SK-N-SH (cell line): ENCODE measurements at regions not wholly inside any gene's neighbourhood (a gene's known extent, or its start where the extent isn't known, plus 50 kb on each side); places are given as distances from the start of the nearest gene placed in this dataset.

ENCODE experiments used
- CTCF ChIA-PET: fragments of 300-600, 350-600 bp; formaldehyde crosslinking; extraction: SDS; loops from one replicate; lab custom pipeline; 2021; lab: Yijun Ruan, JAX
- POLR2A ChIA-PET: fragments of 350-600 bp; sonication (Branson Sonifier 250); formaldehyde crosslinking; extraction: SDS; loops from one replicate; lab custom pipeline; 2020; ENCODE audit warnings: antibody characterized with exemption, inconsistent platforms; lab: Yijun Ruan, JAX
- DNase-seq: peaks from one replicate; pipeline ENCODE4 v3.0.0; 2012
- H2AFZ ChIP-seq: fragments of 200-600 bp; sonication (generic); 2 replicates; pipeline ENCODE4 v1.8.1; 2016; ENCODE audit warnings: antibody characterized with exemption, mild to moderate bottlenecking, low read depth
- H3F3A ChIP-seq: fragments of 200-600 bp; sonication (generic); replicated peaks from 2 replicates; pipeline ENCODE3; 2016; ENCODE audit warnings: antibody characterized with exemption, mild to moderate bottlenecking; ENCODE audit not compliant: insufficient read depth
- H3K27ac ChIP-seq, 2 experiments: fragments of 200-500 bp in 1 of 2; fragments of 200-600 bp in 1 of 2; sonication (Bioruptor generic) in 1 of 2; sonication (generic), shearing (Covaris generic) in 1 of 2; 2 replicates each; pipeline versions ENCODE4 v1.5.1 to v1.6.1; 2014 to 2016; ENCODE audit warnings: low read depth in 2 of 2, inconsistent platforms in 1 of 2, low read length in 1 of 2, mild to moderate bottlenecking in 1 of 2, mixed read lengths in 1 of 2
- H3K27me3 ChIP-seq: fragments of 200-600 bp; sonication (generic), shearing (Covaris generic); 2 replicates; pipeline ENCODE4 v1.6.1; 2016; ENCODE audit warnings: mixed run types; ENCODE audit not compliant: insufficient read depth
- H3K36me3 ChIP-seq, 2 experiments: fragments of 200-500 bp in 1 of 2; fragments of 200-600 bp in 1 of 2; sonication (Bioruptor generic) in 1 of 2; sonication (generic) in 1 of 2; replicated peaks in 1 of 2; 2 replicates each; pipeline versions ENCODE3 to v1.5.1; 2014 to 2016; ENCODE audit warnings: low read length in 1 of 2, mild to moderate bottlenecking in 1 of 2; ENCODE audit not compliant: insufficient read depth in 2 of 2, control insufficient read depth in 1 of 2
- H3K4me1 ChIP-seq, 2 experiments: fragments of 200-500 bp in 1 of 2; fragments of 200-600 bp in 1 of 2; sonication (Bioruptor generic) in 1 of 2; sonication (generic), shearing (Covaris generic) in 1 of 2; 2 replicates each; pipeline versions ENCODE4 v1.5.1 to v1.6.1; 2014 to 2016; ENCODE audit warnings: low read depth in 1 of 2, low read length in 1 of 2, mixed run types in 1 of 2; ENCODE audit not compliant: insufficient read depth in 2 of 2, control insufficient read depth in 1 of 2
- H3K4me2 ChIP-seq: fragments of 200-600 bp; sonication (generic), shearing (Covaris generic); 2 replicates; pipeline ENCODE4 v1.6.1; 2017; ENCODE audit warnings: mixed run types
- H3K4me3 ChIP-seq, 2 experiments: fragments of 200-500 bp in 1 of 2; fragments of 200-600 bp in 1 of 2; sonication (Bioruptor generic) in 1 of 2; sonication (generic), shearing (Covaris generic) in 1 of 2; 2 replicates each; pipeline versions ENCODE4 v1.5.1 to v1.8.1; 2014 to 2016; ENCODE audit warnings: low read depth in 2 of 2, inconsistent platforms in 1 of 2, low read length in 1 of 2, mild to moderate bottlenecking in 1 of 2, mixed read lengths in 1 of 2, moderate library complexity in 1 of 2
- H3K79me2 ChIP-seq: fragments of 200-600 bp; sonication (generic); 2 replicates; pipeline ENCODE4 v1.8.1; 2017; ENCODE audit warnings: mild to moderate bottlenecking; ENCODE audit not compliant: insufficient read depth
- H3K9ac ChIP-seq: fragments of 200-600 bp; sonication (generic); 2 replicates; pipeline ENCODE4 v1.6.1; 2017; ENCODE audit warnings: mixed run types
- H3K9me2 ChIP-seq: fragments of 200-600 bp; sonication (generic); 2 replicates; pipeline ENCODE4 v1.6.1; 2017; ENCODE audit warnings: mixed run types
- H3K9me3 ChIP-seq: fragments of 200-600 bp; sonication (generic); 2 replicates; pipeline ENCODE4 v1.6.1; 2017; ENCODE audit warnings: mixed run types, mild to moderate bottlenecking, moderate library complexity
- H4K20me1 ChIP-seq: fragments of 200-600 bp; sonication (generic); 2 replicates; pipeline ENCODE4 v1.6.1; 2017; ENCODE audit warnings: mild to moderate bottlenecking, mixed run types; ENCODE audit not compliant: insufficient read depth
- EP300 ChIP-seq, 2 experiments: IDR thresholded peaks; 2 replicates each; pipeline versions ENCODE4 v1.4.0 to v1.6.1; 2012; ENCODE audit warnings: borderline replicate concordance in 1 of 2, low read depth in 1 of 2, low read length in 1 of 2
- EZH2phosphoT487 ChIP-seq: fragments of 200-600 bp; sonication (generic); IDR thresholded peaks from 2 replicates; pipeline ENCODE4 v1.6.1; 2017; ENCODE audit warnings: low read depth, mixed run types, mild to moderate bottlenecking, antibody characterized with exemption, moderate library complexity, borderline replicate concordance
- FOSL2 ChIP-seq: IDR thresholded peaks from 2 replicates; pipeline ENCODE4 v1.4.0; 2012; ENCODE audit warnings: low read depth, mild to moderate bottlenecking, moderate library complexity, borderline replicate concordance
- FOXJ3 ChIP-seq: sonication (generic); formaldehyde crosslinking; IDR thresholded peaks from 2 replicates; pipeline ENCODE4 v1.5.1; 2020; ENCODE audit warnings: mild to moderate bottlenecking, missing genetic modification reagents
- FOXM1 ChIP-seq: IDR thresholded peaks from 2 replicates; pipeline ENCODE4 v1.4.0; 2012; ENCODE audit warnings: low read depth, mild to moderate bottlenecking
- GABPA ChIP-seq: IDR thresholded peaks from 2 replicates; pipeline ENCODE4 v1.4.0; 2012; ENCODE audit warnings: low read depth, mild to moderate bottlenecking
- GATA2 ChIP-seq: sonication (generic); formaldehyde crosslinking; IDR thresholded peaks from 2 replicates; pipeline ENCODE4 v1.5.0; 2020; ENCODE audit warnings: mild to moderate bottlenecking, missing genetic modification reagents
- MAX ChIP-seq: IDR thresholded peaks from 2 replicates; pipeline ENCODE4 v1.4.0; 2012; ENCODE audit warnings: low read depth
- MEF2A ChIP-seq: IDR thresholded peaks from 2 replicates; pipeline ENCODE4 v1.4.0; 2012; ENCODE audit warnings: low read depth, borderline replicate concordance
- MXI1 ChIP-seq: IDR thresholded peaks from 2 replicates; pipeline ENCODE4 v1.6.1; 2012; ENCODE audit warnings: mild to moderate bottlenecking, low read depth, low read length, improper control_type of control experiment
- NRF1 ChIP-seq: IDR thresholded peaks from 2 replicates; pipeline ENCODE4 v1.6.1; 2012; ENCODE audit warnings: low read depth, mild to moderate bottlenecking, low read length
- RCOR1 ChIP-seq: fragments of 150-350 bp; IDR thresholded peaks from 2 replicates; pipeline ENCODE4 v1.6.1; 2017; ENCODE audit warnings: antibody characterized with exemption, low read length
- RFX5 ChIP-seq: IDR thresholded peaks from 2 replicates; pipeline ENCODE4 v1.6.1; 2012; ENCODE audit warnings: mild to moderate bottlenecking, improper control_type of control experiment, low read length
- TCF12 ChIP-seq: IDR thresholded peaks from 2 replicates; pipeline ENCODE4 v1.4.0; 2012
- TEAD4 ChIP-seq: IDR thresholded peaks from 2 replicates; pipeline ENCODE4 v1.4.0; 2012; ENCODE audit warnings: mild to moderate bottlenecking, borderline replicate concordance; ENCODE audit not compliant: insufficient read depth
- USF2 ChIP-seq: fragments of 150-350 bp; IDR thresholded peaks from 2 replicates; pipeline ENCODE4 v1.6.1; 2017; ENCODE audit warnings: antibody characterized with exemption, low read length, low read depth, borderline replicate concordance
- YY1 ChIP-seq: IDR thresholded peaks from 2 replicates; pipeline ENCODE4 v1.4.0; 2012; ENCODE audit warnings: low read depth, mild to moderate bottlenecking
- ZBTB33 ChIP-seq: IDR thresholded peaks from 2 replicates; pipeline ENCODE4 v1.4.0; 2012; ENCODE audit warnings: low read depth, borderline replicate concordance
- WGBS: methylation state at CpG from one replicate; pipeline ENCODE4 v1.1.6; 2017; ENCODE audit warnings: low lambda C conversion rate; 5-methylcytosine and 5-hydroxymethylcytosine counted together

GRCh38 chr13:103703246-103703645 is 637.0 kb upstream of the SLC10A2 start:
- no peaks in the 10 kb centered on the region for H3K9me3 ChIP-seq
- H3K4me3 ChIP-seq, result no peak overlapping the region
- no peak overlapping the region for H3K9ac ChIP-seq
- no peaks in the 10 kb centered on the region for H3K36me3 ChIP-seq
- no peaks in the 10 kb centered on the region for H3K79me2 ChIP-seq
- no peak for TF ChIP-seq GATA2 (CRISPR knock-in tag)
- TF ChIP-seq EP300 (IDR thresholded peaks at IDR 0.05; ENCODE audit: borderline replicate concordance in 1 of 2, low read depth in 1 of 2, low read length in 1 of 2), result no peak
- no peak for TF ChIP-seq RFX5
- TF ChIP-seq USF2, result no peak
- no peaks in the 10 kb centered on the region for H3K4me1 ChIP-seq
- ChIA-PET CTCF (no interaction called here), POLR2A (no interaction called here)
- DNase-seq, result no peak
- H3K27ac ChIP-seq, result no peak overlapping the region
- H4K20me1 ChIP-seq, result no peaks in the 10 kb centered on the region
- H3K4me2 ChIP-seq, result no peak overlapping the region
- H3F3A ChIP-seq, result no peaks in the 10 kb centered on the region
- WGBS, result 53% methylated on average over 1 of the region's 1 CpG
- H3K9me2 ChIP-seq, result no peaks in the 10 kb centered on the region
- H2AFZ ChIP-seq, result no peak overlapping the region
- no peaks in the 10 kb centered on the region for H3K27me3 ChIP-seq

- no peak overlapping the region for H2AFZ ChIP-seq
- H3K9me3 ChIP-seq, result no peaks in the 10 kb centered on the region
- ChIA-PET CTCF (no interaction called here), POLR2A (no interaction called here)
- H3K27ac ChIP-seq, result no peak overlapping the region
- H3K4me1 ChIP-seq, result peaks cover 0 to 3% of the 10 kb centered on the region in 2 experiments; a peak in 1 of 4 replicates
- no peaks in the 10 kb centered on the region for H3K36me3 ChIP-seq
- TF ChIP-seq TCF12 (no peak), FOSL2 (no peak), RFX5 (no peak), TEAD4 (no peak), EZH2phosphoT487 (no peak), MEF2A (no peak), MXI1 (no peak), FOXM1 (no peak), YY1 (no peak), GABPA (no peak), NRF1 (no peak), FOXJ3 (CRISPR knock-in tag) (no peak), ZBTB33 (no peak), RCOR1 (no peak), MAX (no peak)
- H3K9ac ChIP-seq, result no peak overlapping the region
- no peaks in the 10 kb centered on the region for H3K9me2 ChIP-seq
- H3F3A ChIP-seq, result no peaks in the 10 kb centered on the region
- H3K27me3 ChIP-seq, result no peaks in the 10 kb centered on the region
- DNase-seq, result no peak
- H4K20me1 ChIP-seq, result no peaks in the 10 kb centered on the region
- 46% methylated on average over 5 of the region's 5 CpGs for whole genome bisulfite sequencing
- H3K79me2 ChIP-seq, result no peaks in the 10 kb centered on the region
- no peak overlapping the region for H3K4me3 ChIP-seq
- H3K4me2 ChIP-seq, result no peak overlapping the region
These were observed 631.8 kb upstream of the SLC10A2 start for GRCh38 chr13:103698000-103698399.
